Endodermal cell (in vitro differentiated cells): ENCODE measurements at regions not wholly inside any gene's neighbourhood (a gene's known extent, or its start where the extent isn't known, plus 50 kb on each side); places are given as distances from the start of the nearest gene placed in this dataset.
"Not testable (repeated sequence)": the region's sequence is repeated elsewhere in the genome, so short reads cannot be mapped to it uniquely, and the experiment has no call there.

Experiments
- DNase-seq: peaks from one replicate; pipeline ENCODE4 v3.0.0-alpha.2; 2017
- H3K27ac ChIP-seq: 2 replicates; pipeline ENCODE4 v1.5.1; 2013; ENCODE audit warnings: mild to moderate bottlenecking, low read depth, low read length, moderate library complexity
- H3K27me3 ChIP-seq: 2 replicates; pipeline ENCODE4 v1.6.1; 2013; ENCODE audit warnings: mild to moderate bottlenecking, low read length, moderate library complexity; ENCODE audit not compliant: insufficient read depth, control insufficient read depth, poor library complexity, severe bottlenecking
- H3K36me3 ChIP-seq: 2 replicates; pipeline ENCODE4 v1.7.0; 2013; ENCODE audit warnings: mild to moderate bottlenecking, low read length, moderate library complexity; ENCODE audit not compliant: control insufficient read depth, insufficient read depth
- H3K4me1 ChIP-seq: one replicate; pipeline ENCODE4 v1.7.0; 2013; ENCODE audit warnings: low read length; ENCODE audit not compliant: control insufficient read depth, insufficient read depth
- H3K4me3 ChIP-seq: 2 replicates; pipeline ENCODE4 v1.5.1; 2013; ENCODE audit warnings: mild to moderate bottlenecking, low read length, moderate library complexity
- H3K9ac ChIP-seq: 2 replicates; pipeline ENCODE4 v1.6.1; 2013; ENCODE audit warnings: mild to moderate bottlenecking, low read length, moderate library complexity; ENCODE audit not compliant: poor library complexity, severe bottlenecking; ENCODE audit errors: extremely low read depth
- H3K9me3 ChIP-seq: 2 replicates; pipeline ENCODE4 v1.6.1; 2013; ENCODE audit warnings: mild to moderate bottlenecking, low read length, moderate library complexity; ENCODE audit not compliant: control insufficient read depth
- H3K27ac Mint-ChIP-seq: 2 replicates; pipeline ENCODE4 v1.8.0; 2020; ENCODE audit warnings: mixed read lengths
- H3K27me3 Mint-ChIP-seq: 2 replicates; pipeline ENCODE4 v1.8.0; 2021; ENCODE audit warnings: mild to moderate bottlenecking, mixed read lengths; ENCODE audit not compliant: insufficient read depth
- H3K36me3 Mint-ChIP-seq: 2 replicates; pipeline ENCODE4 v1.8.0; 2020; ENCODE audit warnings: low read depth, mixed read lengths
- H3K4me1 Mint-ChIP-seq: 2 replicates; pipeline ENCODE4 v1.8.0; 2020; ENCODE audit warnings: mixed read lengths
- H3K4me3 Mint-ChIP-seq: 2 replicates; pipeline ENCODE4 v1.8.0; 2020; ENCODE audit warnings: mild to moderate bottlenecking, moderate library complexity, mixed read lengths
- H3K9me3 Mint-ChIP-seq: 2 replicates; pipeline ENCODE4 v1.8.0; 2020; ENCODE audit warnings: mild to moderate bottlenecking, mixed read lengths
- WGBS, 2 experiments: methylation state at CpG; one replicate each; pipeline versions ENCODE4 v1.1.5 to v1.1.7; 2013; ENCODE audit warnings: missing lambda C conversion rate in 2 of 2, mixed read lengths in 1 of 2; ENCODE audit not compliant: insufficient coverage in 1 of 2, insufficient read length in 1 of 2; 5-methylcytosine and 5-hydroxymethylcytosine counted together
- TF ChIP-seq, protein P1 (sequence below): fragments of 200-600 bp; sonication (generic); conservative IDR thresholded peaks from 2 replicates; pipeline ENCODE4 v1.5.0; 2021; ENCODE audit warnings: antibody characterized with exemption, mild to moderate bottlenecking

- TF ChIP-seq, protein P1, sequence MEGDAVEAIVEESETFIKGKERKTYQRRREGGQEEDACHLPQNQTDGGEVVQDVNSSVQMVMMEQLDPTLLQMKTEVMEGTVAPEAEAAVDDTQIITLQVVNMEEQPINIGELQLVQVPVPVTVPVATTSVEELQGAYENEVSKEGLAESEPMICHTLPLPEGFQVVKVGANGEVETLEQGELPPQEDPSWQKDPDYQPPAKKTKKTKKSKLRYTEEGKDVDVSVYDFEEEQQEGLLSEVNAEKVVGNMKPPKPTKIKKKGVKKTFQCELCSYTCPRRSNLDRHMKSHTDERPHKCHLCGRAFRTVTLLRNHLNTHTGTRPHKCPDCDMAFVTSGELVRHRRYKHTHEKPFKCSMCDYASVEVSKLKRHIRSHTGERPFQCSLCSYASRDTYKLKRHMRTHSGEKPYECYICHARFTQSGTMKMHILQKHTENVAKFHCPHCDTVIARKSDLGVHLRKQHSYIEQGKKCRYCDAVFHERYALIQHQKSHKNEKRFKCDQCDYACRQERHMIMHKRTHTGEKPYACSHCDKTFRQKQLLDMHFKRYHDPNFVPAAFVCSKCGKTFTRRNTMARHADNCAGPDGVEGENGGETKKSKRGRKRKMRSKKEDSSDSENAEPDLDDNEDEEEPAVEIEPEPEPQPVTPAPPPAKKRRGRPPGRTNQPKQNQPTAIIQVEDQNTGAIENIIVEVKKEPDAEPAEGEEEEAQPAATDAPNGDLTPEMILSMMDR = no peak
- no peaks in the 10 kb centered on the region for H3K4me1 ChIP-seq
- no peak overlapping the region for H3K9ac ChIP-seq
- Mint-ChIP-seq H3K4me3 (no peak overlapping the region), H3K4me1 (peaks cover 1% of the 10 kb centered on the region), H3K9me3 (no peaks in the 10 kb centered on the region), H3K27ac (no peak overlapping the region), H3K27me3 (peaks cover 13% of the 10 kb centered on the region), H3K36me3 (no peaks in the 10 kb centered on the region)
- H3K27me3 ChIP-seq = no peaks in the 10 kb centered on the region
- no peak overlapping the region for H3K27ac ChIP-seq
- H3K36me3 ChIP-seq = no peaks in the 10 kb centered on the region
- no peak for DNase-seq
- H3K4me3 ChIP-seq = no peak overlapping the region
- 88 to 89% methylated on average over 4 to 5 of the region's 5 CpGs for WGBS, 2 experiments
- no peaks in the 10 kb centered on the region for H3K9me3 ChIP-seq
Measured at GRCh38 chr7:142513178-142513955, 235.9 kb upstream of the PRSS1 start.

DNA sequence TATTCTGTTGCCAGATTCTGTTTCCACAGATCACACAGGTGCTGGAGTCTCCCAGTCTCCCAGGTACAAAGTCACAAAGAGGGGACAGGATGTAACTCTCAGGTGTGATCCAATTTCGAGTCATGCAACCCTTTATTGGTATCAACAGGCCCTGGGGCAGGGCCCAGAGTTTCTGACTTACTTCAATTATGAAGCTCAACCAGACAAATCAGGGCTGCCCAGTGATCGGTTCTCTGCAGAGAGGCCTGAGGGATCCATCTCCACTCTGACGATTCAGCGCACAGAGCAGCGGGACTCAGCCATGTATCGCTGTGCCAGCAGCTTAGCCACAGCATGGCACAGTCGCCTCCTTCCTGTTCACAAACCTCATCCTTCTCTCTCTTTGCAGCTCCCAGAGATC lies 237.5 kb upstream of the PRSS1 start:
- H3K27me3 ChIP-seq = no peaks in the 10 kb centered on the region
- H3K4me3 ChIP-seq = no peak overlapping the region
- H3K27ac ChIP-seq = no peak overlapping the region
- Mint-ChIP-seq H3K36me3 (no peaks in the 10 kb centered on the region), H3K27ac (no peak overlapping the region), H3K9me3 (no peaks in the 10 kb centered on the region), H3K4me3 (no peak overlapping the region), H3K4me1 (peaks cover 1% of the 10 kb centered on the region), H3K27me3 (peaks cover 13% of the 10 kb centered on the region)
- TF ChIP-seq, protein P1 = no peak
- H3K9ac ChIP-seq = no peak overlapping the region
- DNase-seq = no peak
- WGBS, 2 experiments = 90 to 100% methylated on average over 1 to 7 of the region's 7 CpGs
- H3K36me3 ChIP-seq = no peaks in the 10 kb centered on the region
- H3K4me1 ChIP-seq = no peaks in the 10 kb centered on the region
- no peaks in the 10 kb centered on the region for H3K9me3 ChIP-seq

GRCh38 chr7:142511374-142511773 lies 237.9 kb upstream of the PRSS1 start:
- Mint-ChIP-seq H3K9me3 (no peaks in the 10 kb centered on the region), H3K27me3 (peaks cover 13% of the 10 kb centered on the region), H3K27ac (no peak overlapping the region), H3K4me1 (peaks cover 1% of the 10 kb centered on the region), H3K36me3 (no peaks in the 10 kb centered on the region), H3K4me3 (no peak overlapping the region)
- H3K9me3 ChIP-seq = no peaks in the 10 kb centered on the region
- no peak overlapping the region for H3K4me3 ChIP-seq
- DNase-seq = no peak
- no peak overlapping the region for H3K27ac ChIP-seq
- no peaks in the 10 kb centered on the region for H3K36me3 ChIP-seq
- H3K27me3 ChIP-seq = no peaks in the 10 kb centered on the region
- H3K9ac ChIP-seq = no peak overlapping the region
- TF ChIP-seq, protein P1 = no peak
- 80 to 93% methylated on average over 3 of the region's 3 CpGs for WGBS, 2 experiments
- H3K4me1 ChIP-seq = no peaks in the 10 kb centered on the region

GRCh38 chr7:142509235-142509634 lies 240.0 kb upstream of the PRSS1 start:
- not testable (repeated sequence) for H3K4me3 Mint-ChIP-seq, H3K36me3 Mint-ChIP-seq, H3K9me3 ChIP-seq, H3K27me3 Mint-ChIP-seq, H3K27ac Mint-ChIP-seq, H3K4me3 ChIP-seq, H3K4me1 ChIP-seq, H3K4me1 Mint-ChIP-seq, H3K36me3 ChIP-seq, H3K9me3 Mint-ChIP-seq, H3K9ac ChIP-seq, DNase-seq, H3K27me3 ChIP-seq, H3K27ac ChIP-seq
- WGBS, 2 experiments = 78 to 80% methylated on average over 3 of the region's 3 CpGs
